HepG2 (cell line): ENCODE measurements at regions not wholly inside any gene's neighbourhood (a gene's known extent, or its start where the extent isn't known, plus 50 kb on each side); places are given as distances from the start of the nearest gene placed in this dataset.
A peak's percentile ranks its signal among the peaks of the same experiment; 100 is the strongest.

Experiments used
- BCLAF1 ChIP-seq: fragments of 450-650 bp; IDR thresholded peaks from 2 replicates; pipeline ENCODE4 v1.6.1; 2017; ENCODE audit warnings: mild to moderate bottlenecking
- CEBPB ChIP-seq: IDR thresholded peaks from 2 replicates; pipeline ENCODE4 v1.6.1; 2011; ENCODE audit warnings: low read depth, low read length, improper control_type of control experiment, borderline replicate concordance
- CHCHD3 ChIP-seq: sonication (generic); formaldehyde crosslinking; IDR thresholded peaks from 2 replicates; pipeline ENCODE4 v1.8.0; 2022; ENCODE audit warnings: mild to moderate bottlenecking, missing genetic modification reagents, moderate library complexity
- DRAP1 ChIP-seq: IDR thresholded peaks from 2 replicates; pipeline ENCODE4 v1.6.1; 2016; ENCODE audit warnings: missing genetic modification reagents, missing compliant biosample characterization
- EHMT2 ChIP-seq: fragments of 200-600 bp; sonication (generic); IDR thresholded peaks from 2 replicates; pipeline ENCODE4 v1.7.0; 2017; ENCODE audit warnings: antibody characterized with exemption, low read depth, low read length, borderline replicate concordance
- GATA4 ChIP-seq: sonication (generic); IDR thresholded peaks from 2 replicates; pipeline ENCODE4 v1.6.1; 2016; ENCODE audit warnings: antibody characterized with exemption, low read depth, borderline replicate concordance
- GLI4 ChIP-seq: sonication (generic); formaldehyde crosslinking; IDR thresholded peaks from 2 replicates; pipeline ENCODE4 v1.5.1; 2020; ENCODE audit warnings: missing genetic modification reagents, mild to moderate bottlenecking, moderate library complexity, borderline replicate concordance
- HNRNPLL ChIP-seq: fragments of 200-400 bp; formaldehyde crosslinking; IDR thresholded peaks from 2 replicates; pipeline ENCODE4 v1.6.1; 2017; ENCODE audit warnings: mild to moderate bottlenecking, low read depth, low read length; ENCODE audit not compliant: poor library complexity, severe bottlenecking
- HOMEZ ChIP-seq: IDR thresholded peaks from 2 replicates; pipeline ENCODE4 v1.6.1; 2016; ENCODE audit warnings: low read depth
- SKI ChIP-seq: fragments of 450-650 bp; IDR thresholded peaks from one replicate; pipeline ENCODE4 v1.6.1; 2018; ENCODE audit warnings: mild to moderate bottlenecking; ENCODE audit not compliant: partially characterized antibody
- XBP1 ChIP-seq: sonication (generic); formaldehyde crosslinking; IDR thresholded peaks from 2 replicates; pipeline ENCODE4 v1.5.0; 2020; ENCODE audit warnings: missing genetic modification reagents
- ZNF20 ChIP-seq: sonication (generic); formaldehyde crosslinking; IDR thresholded peaks from 2 replicates; pipeline ENCODE4 v1.4.0; 2020; ENCODE audit warnings: mild to moderate bottlenecking, moderate library complexity, missing genetic modification reagents
- ZNF264 ChIP-seq: sonication (generic); formaldehyde crosslinking; IDR thresholded peaks from 2 replicates; pipeline ENCODE4 v1.4.0; 2020; ENCODE audit warnings: missing genetic modification reagents
- ZNF451 ChIP-seq: sonication (generic); formaldehyde crosslinking; IDR thresholded peaks from 2 replicates; pipeline ENCODE4 v1.5.0; 2020; ENCODE audit warnings: mild to moderate bottlenecking, missing genetic modification reagents
- ZNF530 ChIP-seq: sonication (generic); formaldehyde crosslinking; IDR thresholded peaks from 2 replicates; pipeline ENCODE4 v1.5.0; 2020; ENCODE audit warnings: low read depth, mild to moderate bottlenecking, missing genetic modification reagents
- ZNF619 ChIP-seq: sonication (generic); formaldehyde crosslinking; IDR thresholded peaks from 2 replicates; pipeline ENCODE4 v1.4.0; 2020; ENCODE audit warnings: mild to moderate bottlenecking, missing genetic modification reagents
- ZNF646 ChIP-seq: sonication (generic); formaldehyde crosslinking; IDR thresholded peaks from 2 replicates; pipeline ENCODE4 v1.9.0; 2021; ENCODE audit warnings: mild to moderate bottlenecking, missing genetic modification reagents
- ZNF720 ChIP-seq: sonication (generic); formaldehyde crosslinking; IDR thresholded peaks from 2 replicates; pipeline ENCODE4 v1.4.0; 2020; ENCODE audit warnings: missing genetic modification reagents
- ZNF780A ChIP-seq: sonication (generic); formaldehyde crosslinking; IDR thresholded peaks from 2 replicates; pipeline ENCODE4 v1.8.0; 2022; ENCODE audit warnings: mild to moderate bottlenecking, missing genetic modification reagents, moderate library complexity
- ZSCAN31 ChIP-seq: sonication (generic); formaldehyde crosslinking; IDR thresholded peaks from 2 replicates; pipeline ENCODE4 v1.5.0; 2020; ENCODE audit warnings: low read depth, mild to moderate bottlenecking, missing genetic modification reagents
- ZSCAN9 ChIP-seq: IDR thresholded peaks from 2 replicates; pipeline ENCODE4 v1.6.1; 2016; ENCODE audit warnings: borderline replicate concordance

- TF ChIP-seq ZNF264 (CRISPR knock-in tag) (peak; percentile 30; the same call in 1 of the 2 replicates), ZNF780A (CRISPR knock-in tag) (no peak), CHCHD3 (no peak), ZNF619 (CRISPR knock-in tag) (no peak), ZNF720 (CRISPR knock-in tag) (no peak), HOMEZ (peak; percentile 87; the same call in 1 of the 2 replicates), EHMT2 (peak; percentile 83; the same call in 1 of the 2 replicates), BCLAF1 (no peak), GATA4 (no peak), DRAP1 (CRISPR knock-in tag) (no peak), XBP1 (CRISPR knock-in tag) (no peak), CEBPB (peak; percentile 97), ZSCAN31 (no peak), ZNF530 (no peak), SKI (peak; percentile 17), HNRNPLL (no peak), ZNF451 (no peak), ZNF646 (CRISPR knock-in tag) (peak; percentile 62; the same call in 1 of the 2 replicates), ZSCAN9 (0 out of 2 replicates have a peak, but pooled peaks have one; percentile 72), ZNF20 (CRISPR knock-in tag) (no peak), GLI4 (no peak)
These were observed 119.8 kb upstream of the TSPAN5 start (continued) for GRCh38 chr4:98778206-98778605.
